Body of pancreas (tissue), 4 donors: ENCODE measurements at regions not wholly inside any gene's neighbourhood (a gene's known extent, or its start where the extent isn't known, plus 50 kb on each side); places are given as distances from the start of the nearest gene placed in this dataset.

Source experiments
- CTCF ChIP-seq, 7 experiments: fragments of 450-650 bp in 4 of 7; fragments of 200-600 bp in 3 of 7; sonication (generic) in 3 of 7; IDR thresholded peaks; one replicate each; pipeline ENCODE4 v1.5.1; 2016 to 2019; ENCODE audit warnings: antibody characterized with exemption in 7 of 7
- POLR2A ChIP-seq, 3 donors: fragments of 450-650 bp; IDR thresholded peaks; one replicate each; pipeline ENCODE4 v1.6.1; 2016; ENCODE audit warnings: antibody characterized with exemption in 3 of 3, mild to moderate bottlenecking in 2 of 3

GRCh38 chr18:44630118-44630517 lies 50.6 kb upstream of the SETBP1 start:
- no peak for TF ChIP-seq CTCF (IDR thresholded peaks at IDR 0.05)
- no peak for TF ChIP-seq POLR2A (IDR thresholded peaks at IDR 0.05)
